Mucosa of descending colon (tissue), 3 donors: ENCODE measurements at regions not wholly inside any gene's neighbourhood (a gene's known extent, or its start where the extent isn't known, plus 50 kb on each side); places are given as distances from the start of the nearest gene placed in this dataset.

Source experiments
- ATAC-seq: fragments of 200-7000 bp; cut with Tn5 transposase; one replicate; pipeline ENCODE4 v1.9.1; 2020; ENCODE audit warnings: mild to moderate bottlenecking, moderate library complexity
- DNase-seq, 3 donors: peaks; one replicate each; pipeline ENCODE4 v3.0.0-alpha.2; 2020
- H3K36me3 ChIP-seq: fragments of 200-600 bp; one replicate; pipeline ENCODE4 v1.8.0; 2021; ENCODE audit warnings: low read depth, mild to moderate bottlenecking
- H3K4me1 ChIP-seq: fragments of 200-600 bp; one replicate; pipeline ENCODE4 v1.8.0; 2021; ENCODE audit warnings: low read depth, mild to moderate bottlenecking
- H3K4me3 ChIP-seq: fragments of 200-600 bp; one replicate; pipeline ENCODE4 v1.8.0; 2021; ENCODE audit warnings: mild to moderate bottlenecking
- H3K9me3 ChIP-seq: fragments of 200-600 bp; one replicate; pipeline ENCODE4 v1.8.0; 2021; ENCODE audit warnings: mild to moderate bottlenecking
- intact Hi-C, 2 donors: fragments of 100-400 bp; cut with DNase I in 1 of 2; cut with micrococcal nuclease in 1 of 2; formaldehyde crosslinking; loops; one replicate each; pipeline versions ENCODE4 v1.11.0 to v1.11.1; 2022; cut with DNase I, micrococcal nuclease
- TF ChIP-seq, protein P1 (sequence below): fragments of 200-600 bp; IDR thresholded peaks from one replicate; pipeline ENCODE4 v1.8.0; 2022; ENCODE audit warnings: antibody characterized with exemption, mild to moderate bottlenecking
- donor health status: DM: no; HTN: no; CAD: no; lungs with moderate emphysema.
- donor health status: DM: no; HTN: no; CAD: no.
- donor health status: DM: no; HTN: yes; CAD: no.

DNA sequence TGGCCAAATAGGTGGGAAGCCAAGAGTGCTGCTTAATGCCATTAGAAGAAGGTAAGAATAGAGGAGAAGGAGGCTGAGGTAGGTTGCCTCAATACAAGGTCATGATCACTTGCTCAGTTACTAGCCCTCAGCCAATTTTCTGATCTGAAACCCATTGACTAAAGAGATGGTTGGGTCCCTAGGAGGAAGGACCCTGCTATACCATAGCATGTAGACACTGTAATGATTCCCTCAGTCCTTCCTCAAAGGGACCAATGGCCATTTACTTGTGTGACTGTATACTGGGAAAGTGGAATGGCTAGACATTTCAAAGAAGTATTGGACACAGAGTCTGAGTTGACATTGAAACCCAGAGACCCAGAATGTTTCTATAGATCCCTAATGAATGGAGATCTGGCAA is 108.5 kb upstream of the MAP1B start:
- no peak overlapping the region for H3K4me3 ChIP-seq
- no peaks in the 10 kb centered on the region for H3K36me3 ChIP-seq
- intact Hi-C loops: no loop called here
- no peaks in the 10 kb centered on the region for H3K9me3 ChIP-seq
- ATAC-seq (no peak), DNase-seq (no peak)
- no peaks in the 10 kb centered on the region for H3K4me1 ChIP-seq
- TF ChIP-seq, protein P1, sequence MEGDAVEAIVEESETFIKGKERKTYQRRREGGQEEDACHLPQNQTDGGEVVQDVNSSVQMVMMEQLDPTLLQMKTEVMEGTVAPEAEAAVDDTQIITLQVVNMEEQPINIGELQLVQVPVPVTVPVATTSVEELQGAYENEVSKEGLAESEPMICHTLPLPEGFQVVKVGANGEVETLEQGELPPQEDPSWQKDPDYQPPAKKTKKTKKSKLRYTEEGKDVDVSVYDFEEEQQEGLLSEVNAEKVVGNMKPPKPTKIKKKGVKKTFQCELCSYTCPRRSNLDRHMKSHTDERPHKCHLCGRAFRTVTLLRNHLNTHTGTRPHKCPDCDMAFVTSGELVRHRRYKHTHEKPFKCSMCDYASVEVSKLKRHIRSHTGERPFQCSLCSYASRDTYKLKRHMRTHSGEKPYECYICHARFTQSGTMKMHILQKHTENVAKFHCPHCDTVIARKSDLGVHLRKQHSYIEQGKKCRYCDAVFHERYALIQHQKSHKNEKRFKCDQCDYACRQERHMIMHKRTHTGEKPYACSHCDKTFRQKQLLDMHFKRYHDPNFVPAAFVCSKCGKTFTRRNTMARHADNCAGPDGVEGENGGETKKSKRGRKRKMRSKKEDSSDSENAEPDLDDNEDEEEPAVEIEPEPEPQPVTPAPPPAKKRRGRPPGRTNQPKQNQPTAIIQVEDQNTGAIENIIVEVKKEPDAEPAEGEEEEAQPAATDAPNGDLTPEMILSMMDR: no peak

DNA sequence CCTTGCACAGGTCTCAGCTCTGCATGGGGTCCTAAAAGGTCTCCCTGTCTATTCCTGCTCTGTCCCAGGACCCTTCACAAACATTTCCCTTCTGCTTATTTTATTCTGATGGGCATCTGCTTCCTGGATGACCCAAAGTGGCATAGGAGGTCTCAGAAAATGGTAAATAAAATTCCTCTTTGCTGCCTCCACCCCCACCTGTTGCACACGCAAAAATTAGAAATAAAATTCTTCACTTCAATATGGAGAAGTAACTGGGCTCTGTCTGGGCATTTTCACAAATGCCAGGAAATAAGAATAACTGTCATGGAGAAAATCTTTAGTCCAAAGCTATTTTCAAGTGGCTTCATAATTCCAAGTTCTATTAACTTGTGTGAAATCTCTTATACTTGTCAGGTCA is 106.6 kb upstream of the MAP1B start:
- Histone ChIP-seq H3K4me3 (no peak overlapping the region), H3K4me1 (no peaks in the 10 kb centered on the region), H3K9me3 (no peaks in the 10 kb centered on the region), H3K36me3 (no peaks in the 10 kb centered on the region)
- intact Hi-C loops: no loop called here
- TF ChIP-seq, protein P1: no peak
- DNase-seq: no peak
- no peak for ATAC-seq

- Histone ChIP-seq H3K9me3 (no peaks in the 10 kb centered on the region), H3K4me1 (no peaks in the 10 kb centered on the region), H3K36me3 (no peaks in the 10 kb centered on the region), H3K4me3 (no peak overlapping the region)
- TF ChIP-seq, protein P1: no peak
- DNase-seq (no peak), ATAC-seq (no peak)
- intact Hi-C loops: no loop called here
These were observed 101.6 kb upstream of the MAP1B start for GRCh38 chr5:72005671-72006070.

DNA sequence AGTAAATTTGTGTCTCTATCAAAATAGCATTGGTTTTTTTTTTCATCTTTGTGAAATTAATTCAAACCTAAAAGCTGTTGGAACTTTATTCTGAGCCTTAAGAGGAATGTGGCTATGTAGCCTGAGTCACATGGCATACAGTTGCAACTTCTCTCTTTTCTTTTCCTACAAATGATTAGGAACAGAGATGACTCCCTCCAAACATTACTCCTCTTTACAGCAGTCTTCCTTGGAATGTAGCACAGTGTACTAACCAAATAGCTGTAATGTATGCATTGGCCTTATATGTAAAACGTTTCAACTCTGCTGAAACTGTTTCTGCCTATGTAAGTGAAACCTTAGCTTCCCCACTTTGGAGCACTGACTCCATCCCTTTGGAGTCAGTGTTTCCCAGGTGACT is 100.9 kb upstream of the MAP1B start:
- TF ChIP-seq, protein P1: no peak
- H3K4me1 ChIP-seq: no peaks in the 10 kb centered on the region
- no peak for DNase-seq
- no peaks in the 10 kb centered on the region for H3K36me3 ChIP-seq
- intact Hi-C loops: no loop called here
- ATAC-seq: no peak
- no peak overlapping the region for H3K4me3 ChIP-seq
- no peaks in the 10 kb centered on the region for H3K9me3 ChIP-seq

GRCh38 chr5:72007336-72008111 is 99.8 kb upstream of the MAP1B start:
- Histone ChIP-seq H3K36me3 (no peaks in the 10 kb centered on the region), H3K4me1 (no peaks in the 10 kb centered on the region), H3K4me3 (no peak overlapping the region), H3K9me3 (no peaks in the 10 kb centered on the region)
- intact Hi-C loops: no loop called here
- TF ChIP-seq, protein P1: no peak
- no peak for DNase-seq
- no peak for ATAC-seq
